H9 (cell line): ENCODE measurements at regions not wholly inside any gene's neighbourhood (a gene's known extent, or its start where the extent isn't known, plus 50 kb on each side); places are given as distances from the start of the nearest gene placed in this dataset.

Source experiments
- DNase-seq: peaks from one replicate; pipeline ENCODE4 v3.0.0-alpha.2; 2017
- H2AFZ ChIP-seq: one replicate; pipeline ENCODE4 v1.6.1; 2013; ENCODE audit warnings: mild to moderate bottlenecking, low read length, control low read depth, moderate library complexity
- H2AK5ac ChIP-seq: 2 replicates; pipeline ENCODE4 v1.6.1; 2013; ENCODE audit warnings: low read length, control low read depth, mixed read lengths; ENCODE audit not compliant: insufficient read length
- H2BK120ac ChIP-seq: one replicate; pipeline ENCODE4 v1.6.1; 2013; ENCODE audit warnings: low read depth, mild to moderate bottlenecking, low read length, control low read depth, inconsistent platforms; ENCODE audit not compliant: poor library complexity, severe bottlenecking
- H2BK12ac ChIP-seq: 2 replicates; pipeline ENCODE4 v1.6.1; 2013; ENCODE audit warnings: low read length, control low read depth, mixed read lengths, low read depth; ENCODE audit not compliant: insufficient read length
- H2BK15ac ChIP-seq: 2 replicates; pipeline ENCODE4 v1.6.1; 2013; ENCODE audit warnings: low read depth, low read length, control low read depth
- H2BK20ac ChIP-seq: one replicate; pipeline ENCODE4 v1.6.1; 2013; ENCODE audit warnings: low read depth, mild to moderate bottlenecking, low read length, control low read depth, inconsistent platforms; ENCODE audit not compliant: poor library complexity, severe bottlenecking
- H2BK5ac ChIP-seq: 2 replicates; pipeline ENCODE4 v1.6.1; 2013; ENCODE audit warnings: low read length, control low read depth, mixed read lengths; ENCODE audit not compliant: insufficient read length
- H3K14ac ChIP-seq: 2 replicates; pipeline ENCODE4 v1.6.1; 2013; ENCODE audit warnings: low read length, control low read depth; ENCODE audit not compliant: insufficient read depth
- H3K18ac ChIP-seq: 2 replicates; pipeline ENCODE4 v1.6.1; 2013; ENCODE audit warnings: low read depth, mild to moderate bottlenecking, mixed read lengths, low read length, control low read depth; ENCODE audit not compliant: insufficient read length
- H3K23ac ChIP-seq: 2 replicates; pipeline ENCODE4 v1.6.1; 2013; ENCODE audit warnings: low read length, control low read depth, mixed read lengths, low read depth; ENCODE audit not compliant: insufficient read length
- H3K23me2 ChIP-seq: 2 replicates; pipeline ENCODE4 v1.6.1; 2013; ENCODE audit warnings: low read depth, mild to moderate bottlenecking, mixed read lengths, low read length, control low read depth; ENCODE audit not compliant: insufficient read length, poor library complexity, severe bottlenecking
- H3K27ac ChIP-seq: 2 replicates; pipeline ENCODE4 v1.5.1; 2013; ENCODE audit warnings: low read length, control low read depth, mixed read lengths, low read depth; ENCODE audit not compliant: insufficient read length
- H3K27me3 ChIP-seq: 2 replicates; pipeline ENCODE4 v1.6.1; 2013; ENCODE audit warnings: low read length, control low read depth, inconsistent platforms; ENCODE audit not compliant: insufficient read depth
- H3K4ac ChIP-seq: 2 replicates; pipeline ENCODE4 v1.6.1; 2013; ENCODE audit warnings: low read depth, mild to moderate bottlenecking, control low read depth, inconsistent platforms, low read length, moderate library complexity
- H3K4me1 ChIP-seq: 2 replicates; pipeline ENCODE4 v1.6.1; 2013; ENCODE audit warnings: low read length, control low read depth, inconsistent platforms; ENCODE audit not compliant: insufficient read depth
- H3K4me2 ChIP-seq: 2 replicates; pipeline ENCODE4 v1.6.1; 2013; ENCODE audit warnings: low read length, control low read depth, mixed read lengths; ENCODE audit not compliant: insufficient read length, insufficient read depth
- H3K56ac ChIP-seq: 2 replicates; pipeline ENCODE4 v1.6.1; 2013; ENCODE audit warnings: low read depth, mild to moderate bottlenecking, mixed read lengths, low read length, control low read depth; ENCODE audit not compliant: insufficient read length
- H3K79me1 ChIP-seq: 2 replicates; pipeline ENCODE4 v1.6.1; 2013; ENCODE audit warnings: low read depth, mild to moderate bottlenecking, moderate library complexity, low read length, control low read depth, inconsistent platforms; ENCODE audit not compliant: insufficient read depth, poor library complexity, severe bottlenecking
- H3K79me2 ChIP-seq: 2 replicates; pipeline ENCODE4 v1.6.1; 2013; ENCODE audit warnings: low read length, control low read depth, inconsistent platforms; ENCODE audit not compliant: insufficient read depth
- H3K9ac ChIP-seq: 2 replicates; pipeline ENCODE4 v1.6.1; 2013; ENCODE audit warnings: low read length, control low read depth, mixed read lengths; ENCODE audit not compliant: insufficient read length; ENCODE audit errors: extremely low read depth
- H3K9me3 ChIP-seq: one replicate; pipeline ENCODE4 v1.6.1; 2013; ENCODE audit warnings: low read depth, low read length, inconsistent platforms; ENCODE audit not compliant: control insufficient read depth
- H3T11ph ChIP-seq: one replicate; pipeline ENCODE4 v1.6.1; 2013; ENCODE audit warnings: mild to moderate bottlenecking, low read length, control low read depth, inconsistent platforms
- H4K20me1 ChIP-seq: one replicate; pipeline ENCODE4 v1.6.1; 2013; ENCODE audit not compliant: control insufficient read depth, insufficient read length, insufficient read depth
- H4K5ac ChIP-seq: 2 replicates; pipeline ENCODE4 v1.6.1; 2013; ENCODE audit warnings: low read depth, mild to moderate bottlenecking, mixed read lengths, low read length, control low read depth; ENCODE audit not compliant: insufficient read length
- H4K8ac ChIP-seq: replicated peaks from 2 replicates; pipeline ENCODE4 v1.6.1; 2013; ENCODE audit warnings: low read length, control low read depth, mixed read lengths, low read depth; ENCODE audit not compliant: insufficient read length
- H4K91ac ChIP-seq: 2 replicates; pipeline ENCODE4 v1.6.1; 2013; ENCODE audit warnings: low read depth, mild to moderate bottlenecking, moderate library complexity, mixed read lengths, low read length, control low read depth; ENCODE audit not compliant: insufficient read length
- H3K27ac Mint-ChIP-seq, 3 experiments: 2 replicates in 2 of 3; 3 replicates in 1 of 3; pipeline ENCODE4 v1.8.0; 2020 to 2021; ENCODE audit warnings: mixed read lengths in 3 of 3, mild to moderate bottlenecking in 1 of 3, moderate library complexity in 1 of 3
- H3K27me3 Mint-ChIP-seq: 2 replicates; pipeline ENCODE4 v1.8.0; 2021; ENCODE audit warnings: low read depth, mild to moderate bottlenecking, moderate library complexity, mixed read lengths
- H3K36me3 Mint-ChIP-seq, 3 experiments: 2 replicates in 2 of 3; 3 replicates in 1 of 3; pipeline ENCODE4 v1.8.0; 2020 to 2021; ENCODE audit warnings: low read depth in 3 of 3, mixed read lengths in 3 of 3; ENCODE audit not compliant: insufficient read depth in 1 of 3
- H3K4me1 Mint-ChIP-seq, 2 experiments: 2 replicates each; pipeline ENCODE4 v1.8.0; 2020; ENCODE audit warnings: mixed read lengths in 2 of 2
- H3K4me3 Mint-ChIP-seq, 2 experiments: 2 replicates in 1 of 2; 3 replicates in 1 of 2; pipeline ENCODE4 v1.8.0; 2020 to 2021; ENCODE audit warnings: mild to moderate bottlenecking in 2 of 2, mixed read lengths in 2 of 2, moderate library complexity in 1 of 2
- H3K9me3 Mint-ChIP-seq, 2 experiments: 2 replicates in 1 of 2; 3 replicates in 1 of 2; pipeline ENCODE4 v1.8.0; 2020; ENCODE audit warnings: mild to moderate bottlenecking in 2 of 2, mixed read lengths in 2 of 2, moderate library complexity in 1 of 2
- CTCF ChIP-seq: fragments of 200-600 bp; sonication (generic); conservative IDR thresholded peaks from 3 replicates; pipeline ENCODE4 v1.8.0; 2021; ENCODE audit warnings: antibody characterized with exemption, mild to moderate bottlenecking
- WGBS: extraction: QIAGEN DNeasy Blood & Tissue Kit; methylation state at CpG from one replicate; pipeline ENCODE4 v1.1.7; 2013; ENCODE audit warnings: missing lambda C conversion rate, low lambda C conversion rate, mixed read lengths; ENCODE audit not compliant: insufficient read length; ENCODE audit errors: extremely low coverage; 5-methylcytosine and 5-hydroxymethylcytosine counted together

GRCh38 chr2:84102274-84102673 is 356.8 kb downstream of the SUCLG1 start:
- Histone ChIP-seq H3K27me3 (no peaks in the 10 kb centered on the region), H4K20me1 (no peaks in the 10 kb centered on the region), H3K4me1 (no peaks in the 10 kb centered on the region), H4K91ac (no peak overlapping the region), H3K79me2 (no peaks in the 10 kb centered on the region), H3K18ac (no peak overlapping the region), H4K8ac (no peak overlapping the region), H2BK15ac (no peak overlapping the region), H3K9me3 (peaks cover 16% of the 10 kb centered on the region), H3K23ac (no peak overlapping the region), H2AK5ac (no peak overlapping the region), H2AFZ (no peak overlapping the region), H3K27ac (no peak overlapping the region), H3K4ac (no peak overlapping the region), H2BK20ac (no peak overlapping the region), H4K5ac (no peak overlapping the region), H2BK120ac (no peak overlapping the region), H3K14ac (no peak overlapping the region), H3K9ac (no peak overlapping the region), H3T11ph (no peak overlapping the region), H3K4me2 (no peak overlapping the region), H2BK5ac (no peak overlapping the region), H3K79me1 (no peaks in the 10 kb centered on the region), H2BK12ac (no peak overlapping the region), H3K56ac (no peak overlapping the region), H3K23me2 (no peaks in the 10 kb centered on the region)
- no peaks in the 10 kb centered on the region for H3K4me1 Mint-ChIP-seq
- no peak for TF ChIP-seq CTCF
- no peak overlapping the region for H3K27ac Mint-ChIP-seq
- no peak for DNase-seq
- peaks cover 39 to 43% of the 10 kb centered on the region in 2 experiments for H3K9me3 Mint-ChIP-seq
- H3K4me3 Mint-ChIP-seq, result no peak overlapping the region
- peaks cover 22 to 36% (median 29%) of the 10 kb centered on the region in 3 experiments for H3K36me3 Mint-ChIP-seq
- peaks cover 3% of the 10 kb centered on the region for H3K27me3 Mint-ChIP-seq
- no CpG with 5 or more reads among the region's 2 CpGs for WGBS
